ENCODE measurements at regions not wholly inside any gene's neighbourhood (a gene's known extent, or its start where the extent isn't known, plus 50 kb on each side); places are given as distances from the start of the nearest gene placed in this dataset.

DNA sequence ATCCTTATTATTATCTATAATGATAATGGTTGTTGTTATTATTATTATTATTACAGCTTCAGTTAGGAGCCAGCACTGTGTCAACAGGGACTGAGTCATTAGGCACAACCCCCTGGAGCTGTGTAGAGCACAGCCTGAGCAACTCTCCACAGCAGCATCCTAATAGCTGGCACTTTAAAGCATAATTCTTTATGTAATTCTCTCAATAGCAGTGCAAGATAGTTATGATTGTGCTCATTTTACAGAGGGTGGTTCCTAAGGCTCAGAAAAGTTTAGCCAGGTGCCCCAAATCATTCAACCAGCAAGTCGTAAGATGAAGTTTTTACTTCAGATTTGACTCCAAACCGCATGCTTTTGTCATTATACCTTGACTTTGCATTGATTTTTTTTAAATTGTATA lies 390.3 kb downstream of the ANXA1 start:
- in situ Hi-C loops (cut with MboI; ENCODE audit: low sequenced_read_pairs) (no loop called here), intact Hi-C loops (cut with micrococcal nuclease) (no loop called here), dilution Hi-C loops (cut with HindIII; ENCODE audit: low sequenced_read_pairs, unreplicated experiment) (loop anchor here (5.0 kb wide), 1 partner anchor 35 kb away; no protein-coding TSS in a partner anchor)
- no peak overlapping the region for H2AFZ ChIP-seq (replicated peaks; ENCODE audit: low read length, poor library complexity)
- H3K4me3 ChIP-seq (ENCODE audit: insufficient read depth, low read depth, low read length) = no peak overlapping the region
- ChIA-PET POLR2A (ENCODE audit: unreplicated experiment) (no interaction called here), CTCF (no interaction called here)
- no peaks in the 10 kb centered on the region for H3K4me1 ChIP-seq (ENCODE audit: control insufficient read depth, insufficient read depth, low read length)
- DNase-seq (no peak), ATAC-seq (ENCODE audit: low read depth) (no peak)
- H3K36me3 ChIP-seq (ENCODE audit: control insufficient read depth, insufficient read depth, low read length) = no peaks in the 10 kb centered on the region
- H2BK15ac ChIP-seq (ENCODE audit: low read depth, low read length) = no peak overlapping the region
- H2BK120ac ChIP-seq (ENCODE audit: low read depth, low read length) = no peak overlapping the region
- no peak overlapping the region for H4K91ac ChIP-seq (ENCODE audit: insufficient read depth, low read depth, low read length)
- no TSS peak for BruUV-seq (replicated peaks)
- no peak overlapping the region for H3K27ac ChIP-seq (ENCODE audit: insufficient read depth, low read length)
- no peaks in the 10 kb centered on the region for H3K9me3 ChIP-seq (ENCODE audit: control insufficient read depth, insufficient read depth, low read length)
- no peak overlapping the region for H2BK20ac ChIP-seq (ENCODE audit: low read depth, low read length)
- TF ChIP-seq, protein P1, sequence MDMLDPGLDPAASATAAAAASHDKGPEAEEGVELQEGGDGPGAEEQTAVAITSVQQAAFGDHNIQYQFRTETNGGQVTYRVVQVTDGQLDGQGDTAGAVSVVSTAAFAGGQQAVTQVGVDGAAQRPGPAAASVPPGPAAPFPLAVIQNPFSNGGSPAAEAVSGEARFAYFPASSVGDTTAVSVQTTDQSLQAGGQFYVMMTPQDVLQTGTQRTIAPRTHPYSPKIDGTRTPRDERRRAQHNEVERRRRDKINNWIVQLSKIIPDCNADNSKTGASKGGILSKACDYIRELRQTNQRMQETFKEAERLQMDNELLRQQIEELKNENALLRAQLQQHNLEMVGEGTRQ (IDR thresholded peaks at IDR 0.05; ENCODE audit: low read depth, low read length) = no peak
- TF ChIP-seq RFX5 (IDR thresholded peaks at IDR 0.05; ENCODE audit: low read depth, low read length) (no peak), MXI1 (IDR thresholded peaks at IDR 0.05; ENCODE audit: borderline replicate concordance, low read depth, low read length) (no peak), FOS (IDR thresholded peaks at IDR 0.05; ENCODE audit: low read depth, low read length) (no peak), MAFK (IDR thresholded peaks at IDR 0.05; ENCODE audit: low read depth, low read length) (no peak), SMC3 (IDR thresholded peaks at IDR 0.05; ENCODE audit: low read depth, low read length) (no peak), BHLHE40 (IDR thresholded peaks at IDR 0.05; ENCODE audit: low read depth, low read length) (no peak)
- TF ChIP-seq, protein P2, sequence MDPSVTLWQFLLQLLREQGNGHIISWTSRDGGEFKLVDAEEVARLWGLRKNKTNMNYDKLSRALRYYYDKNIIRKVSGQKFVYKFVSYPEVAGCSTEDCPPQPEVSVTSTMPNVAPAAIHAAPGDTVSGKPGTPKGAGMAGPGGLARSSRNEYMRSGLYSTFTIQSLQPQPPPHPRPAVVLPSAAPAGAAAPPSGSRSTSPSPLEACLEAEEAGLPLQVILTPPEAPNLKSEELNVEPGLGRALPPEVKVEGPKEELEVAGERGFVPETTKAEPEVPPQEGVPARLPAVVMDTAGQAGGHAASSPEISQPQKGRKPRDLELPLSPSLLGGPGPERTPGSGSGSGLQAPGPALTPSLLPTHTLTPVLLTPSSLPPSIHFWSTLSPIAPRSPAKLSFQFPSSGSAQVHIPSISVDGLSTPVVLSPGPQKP (IDR thresholded peaks at IDR 0.05; ENCODE audit: borderline replicate concordance, low read depth, low read length) = no peak
- TF ChIP-seq, protein P3, sequence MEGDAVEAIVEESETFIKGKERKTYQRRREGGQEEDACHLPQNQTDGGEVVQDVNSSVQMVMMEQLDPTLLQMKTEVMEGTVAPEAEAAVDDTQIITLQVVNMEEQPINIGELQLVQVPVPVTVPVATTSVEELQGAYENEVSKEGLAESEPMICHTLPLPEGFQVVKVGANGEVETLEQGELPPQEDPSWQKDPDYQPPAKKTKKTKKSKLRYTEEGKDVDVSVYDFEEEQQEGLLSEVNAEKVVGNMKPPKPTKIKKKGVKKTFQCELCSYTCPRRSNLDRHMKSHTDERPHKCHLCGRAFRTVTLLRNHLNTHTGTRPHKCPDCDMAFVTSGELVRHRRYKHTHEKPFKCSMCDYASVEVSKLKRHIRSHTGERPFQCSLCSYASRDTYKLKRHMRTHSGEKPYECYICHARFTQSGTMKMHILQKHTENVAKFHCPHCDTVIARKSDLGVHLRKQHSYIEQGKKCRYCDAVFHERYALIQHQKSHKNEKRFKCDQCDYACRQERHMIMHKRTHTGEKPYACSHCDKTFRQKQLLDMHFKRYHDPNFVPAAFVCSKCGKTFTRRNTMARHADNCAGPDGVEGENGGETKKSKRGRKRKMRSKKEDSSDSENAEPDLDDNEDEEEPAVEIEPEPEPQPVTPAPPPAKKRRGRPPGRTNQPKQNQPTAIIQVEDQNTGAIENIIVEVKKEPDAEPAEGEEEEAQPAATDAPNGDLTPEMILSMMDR (conservative IDR thresholded peaks at IDR 0.05; ENCODE audit: low read depth, low read length) = no peak
- no CpG with 5 or more reads among the region's 2 CpGs for WGBS, 2 experiments (ENCODE audit: extremely low coverage in 2 of 2, insufficient read length in 1 of 2)
- no peak overlapping the region for H2BK5ac ChIP-seq (ENCODE audit: low read depth, low read length, poor library complexity, severe bottlenecking)
- no peak overlapping the region for H4K5ac ChIP-seq (ENCODE audit: low read depth, low read length)
- no peak overlapping the region for H4K8ac ChIP-seq (ENCODE audit: low read depth in 2 of 2, low read length in 2 of 2)
- H3K9me1 ChIP-seq (ENCODE audit: insufficient read depth, low read length) = no peaks in the 10 kb centered on the region
- H3K4ac ChIP-seq (ENCODE audit: low read depth, low read length) = no peak overlapping the region
- no peak overlapping the region for H3K14ac ChIP-seq (replicated peaks; ENCODE audit: low read depth, low read length)
- H3K23ac ChIP-seq (ENCODE audit: low read depth, low read length) = no peak overlapping the region
- no peaks in the 10 kb centered on the region for H3K79me1 ChIP-seq (ENCODE audit: low read depth in 1 of 2, low read length in 2 of 2)
- H2AK9ac ChIP-seq (replicated peaks; ENCODE audit: low read depth, low read length, poor library complexity) = no peak overlapping the region
- no peak overlapping the region for H2AK5ac ChIP-seq (ENCODE audit: low read depth, low read length)
- no peaks in the 10 kb centered on the region for H3K27me3 ChIP-seq (ENCODE audit: control insufficient read depth, insufficient read depth, low read length)
- no peak overlapping the region for H3K18ac ChIP-seq (ENCODE audit: low read depth, low read length)
- H3K4me2 ChIP-seq (ENCODE audit: low read depth, low read length) = no peak overlapping the region
- H4K20me1 ChIP-seq (ENCODE audit: insufficient read depth, low read length) = no peaks in the 10 kb centered on the region
- no peak overlapping the region for H3K56ac ChIP-seq (ENCODE audit: extremely low read depth, insufficient read depth, low read length)
- no peak overlapping the region for H3K9ac ChIP-seq (ENCODE audit: low read depth, low read length)

All from IMR-90 (cell line).